ENCODE measurements at regions not wholly inside any gene's neighbourhood (a gene's known extent, or its start where the extent isn't known, plus 50 kb on each side); places are given as distances from the start of the nearest gene placed in this dataset.

DNA sequence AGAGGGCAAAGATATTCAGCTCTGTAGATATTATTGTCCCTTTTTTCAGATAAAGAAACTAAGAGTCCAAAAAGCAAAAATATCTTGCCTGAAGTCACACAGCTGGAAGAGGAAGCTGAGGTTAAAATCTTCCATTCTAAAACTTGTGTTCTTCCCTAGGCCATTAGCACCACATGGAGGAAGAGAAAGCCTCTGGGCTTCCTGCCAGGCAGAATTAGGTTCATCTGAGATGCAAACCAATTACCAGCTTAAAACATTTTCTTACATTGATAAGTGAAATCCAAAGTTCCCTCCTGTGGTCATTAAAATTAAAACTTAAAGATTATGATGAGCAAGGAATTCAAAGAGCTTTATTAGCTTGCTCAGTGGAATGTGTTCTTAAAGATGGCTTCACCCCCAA lies 235.3 kb upstream of the SETMAR start:
- H3K27me3 ChIP-seq (replicated peaks in 1 of 4; ENCODE audit: control extremely low read depth in 1 of 4, control insufficient read depth in 3 of 4, insufficient read depth in 4 of 4, low read length in 3 of 4), result no peaks in the 10 kb centered on the region
- no peaks in the 10 kb centered on the region for H3K36me3 ChIP-seq (replicated peaks in 1 of 2; ENCODE audit: control extremely low read depth in 1 of 2, control insufficient read depth in 1 of 2, extremely low read depth in 1 of 2, insufficient read depth in 2 of 2, low read length in 1 of 2)
- H3K27ac Mint-ChIP-seq, result no peak overlapping the region
- peaks cover 0 to 10% (median 0%) of the 10 kb centered on the region in 3 donors for H3K9me3 ChIP-seq (ENCODE audit: control extremely low read depth in 1 of 3, control insufficient read depth in 2 of 3, insufficient read depth in 1 of 3, low read length in 2 of 3)
- H3K79me2 ChIP-seq (ENCODE audit: control insufficient read depth, insufficient read depth, low read length), result no peaks in the 10 kb centered on the region
- DNase-seq, result no peak
- H4K20me1 ChIP-seq (ENCODE audit: control insufficient read depth, insufficient read depth, low read length, poor library complexity, severe bottlenecking), result no peaks in the 10 kb centered on the region
- TF ChIP-seq EZH2 (IDR thresholded peaks at IDR 0.05; ENCODE audit: borderline replicate concordance, insufficient read depth, low read depth, low read length, poor library complexity, severe bottlenecking), result no peak
- TF ChIP-seq, protein P1, sequence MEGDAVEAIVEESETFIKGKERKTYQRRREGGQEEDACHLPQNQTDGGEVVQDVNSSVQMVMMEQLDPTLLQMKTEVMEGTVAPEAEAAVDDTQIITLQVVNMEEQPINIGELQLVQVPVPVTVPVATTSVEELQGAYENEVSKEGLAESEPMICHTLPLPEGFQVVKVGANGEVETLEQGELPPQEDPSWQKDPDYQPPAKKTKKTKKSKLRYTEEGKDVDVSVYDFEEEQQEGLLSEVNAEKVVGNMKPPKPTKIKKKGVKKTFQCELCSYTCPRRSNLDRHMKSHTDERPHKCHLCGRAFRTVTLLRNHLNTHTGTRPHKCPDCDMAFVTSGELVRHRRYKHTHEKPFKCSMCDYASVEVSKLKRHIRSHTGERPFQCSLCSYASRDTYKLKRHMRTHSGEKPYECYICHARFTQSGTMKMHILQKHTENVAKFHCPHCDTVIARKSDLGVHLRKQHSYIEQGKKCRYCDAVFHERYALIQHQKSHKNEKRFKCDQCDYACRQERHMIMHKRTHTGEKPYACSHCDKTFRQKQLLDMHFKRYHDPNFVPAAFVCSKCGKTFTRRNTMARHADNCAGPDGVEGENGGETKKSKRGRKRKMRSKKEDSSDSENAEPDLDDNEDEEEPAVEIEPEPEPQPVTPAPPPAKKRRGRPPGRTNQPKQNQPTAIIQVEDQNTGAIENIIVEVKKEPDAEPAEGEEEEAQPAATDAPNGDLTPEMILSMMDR (IDR thresholded peaks at IDR 0.05), result no peak
- H3K9ac ChIP-seq (ENCODE audit: low read length), result no peak overlapping the region
- H3K4me1 ChIP-seq (ENCODE audit: control insufficient read depth in 2 of 2, insufficient read depth in 2 of 2, low read length in 2 of 2), result peaks cover 79 to 90% of the 10 kb centered on the region in 2 donors
- no peak for ATAC-seq (ENCODE audit: low read depth)
- peaks cover 91% of the 10 kb centered on the region for H3K4me1 Mint-ChIP-seq
- no peak overlapping the region for H3K4me3 Mint-ChIP-seq
- no peak overlapping the region for H2AFZ ChIP-seq (ENCODE audit: insufficient read depth, low read depth, low read length, poor library complexity, severe bottlenecking)
- CTCF ChIA-PET, result no interaction called here
- POLR2A ChIA-PET, result no interaction called here
- no peaks in the 10 kb centered on the region for H3K27me3 Mint-ChIP-seq
- H3K27ac ChIP-seq (ENCODE audit: low read length in 2 of 2), result no peak overlapping the region
- H3K4me3 ChIP-seq (ENCODE audit: control extremely low read depth in 1 of 5, extremely low read depth in 1 of 5, insufficient read depth in 1 of 5, low read depth in 2 of 5, low read length in 4 of 5), result no peak overlapping the region
- H3K9me3 Mint-ChIP-seq (ENCODE audit: insufficient read depth), result peaks cover 5% of the 10 kb centered on the region
- intact Hi-C loops (cut with micrococcal nuclease), result loop anchor here (5.0 kb wide), 2 partner anchors 44 to 424 kb away; partner anchors contain the start of gene ITPR1
- H3K4me2 ChIP-seq (replicated peaks; ENCODE audit: low read depth, low read length, poor library complexity, severe bottlenecking), result peak overlapping the region; percentile 21

DNA sequence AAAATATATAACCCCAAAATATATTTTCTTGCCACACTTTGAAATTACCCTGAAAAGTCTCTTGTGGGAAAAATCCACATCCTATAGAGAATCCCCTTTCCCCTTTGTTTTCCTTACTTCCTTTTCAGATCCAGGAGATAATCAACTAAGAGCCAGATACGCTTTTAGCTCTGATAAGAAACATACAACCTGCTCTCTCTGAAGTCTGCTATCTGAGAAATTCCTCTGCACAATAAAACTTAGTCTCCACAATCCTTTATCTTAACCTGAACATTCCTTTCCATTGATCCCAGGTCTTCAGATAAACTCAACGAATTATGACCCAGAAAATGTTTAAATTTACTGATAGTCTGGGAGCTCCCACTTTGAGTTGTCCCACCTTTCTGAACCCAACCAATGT lies 233.4 kb upstream of the SETMAR start:
- peaks cover 90% of the 10 kb centered on the region for H3K4me1 Mint-ChIP-seq
- peaks cover 6% of the 10 kb centered on the region for H3K9me3 Mint-ChIP-seq (ENCODE audit: insufficient read depth)

More for the DNA sequence above, 233.4 kb upstream of the SETMAR start:
- H3K4me1 ChIP-seq (ENCODE audit: control insufficient read depth in 2 of 2, insufficient read depth in 2 of 2, low read length in 2 of 2), result peaks cover 60 to 73% of the 10 kb centered on the region in 2 donors
- TF ChIP-seq, protein P1 (IDR thresholded peaks at IDR 0.05), result no peak
- TF ChIP-seq EZH2 (IDR thresholded peaks at IDR 0.05; ENCODE audit: borderline replicate concordance, insufficient read depth, low read depth, low read length, poor library complexity, severe bottlenecking), result no peak
- H3K27me3 ChIP-seq (replicated peaks in 1 of 4; ENCODE audit: control extremely low read depth in 1 of 4, control insufficient read depth in 3 of 4, insufficient read depth in 4 of 4, low read length in 3 of 4), result no peaks in the 10 kb centered on the region
- no peak overlapping the region for H3K4me2 ChIP-seq (replicated peaks; ENCODE audit: low read depth, low read length, poor library complexity, severe bottlenecking)
- DNase-seq (no peak), ATAC-seq (ENCODE audit: low read depth) (no peak)
- H3K9me3 ChIP-seq (ENCODE audit: control extremely low read depth in 1 of 3, control insufficient read depth in 2 of 3, insufficient read depth in 1 of 3, low read length in 2 of 3), result peaks cover 0 to 10% (median 2%) of the 10 kb centered on the region in 3 donors
- no peak overlapping the region for H2AFZ ChIP-seq (ENCODE audit: insufficient read depth, low read depth, low read length, poor library complexity, severe bottlenecking)
- intact Hi-C loops (cut with micrococcal nuclease), result loop anchor here (5.0 kb wide), 2 partner anchors 43 to 423 kb away; partner anchors contain the start of gene ITPR1
- no peaks in the 10 kb centered on the region for H3K79me2 ChIP-seq (ENCODE audit: control insufficient read depth, insufficient read depth, low read length)
- H3K36me3 ChIP-seq (replicated peaks in 1 of 2; ENCODE audit: control extremely low read depth in 1 of 2, control insufficient read depth in 1 of 2, extremely low read depth in 1 of 2, insufficient read depth in 2 of 2, low read length in 1 of 2), result no peaks in the 10 kb centered on the region
- no peaks in the 10 kb centered on the region for H4K20me1 ChIP-seq (ENCODE audit: control insufficient read depth, insufficient read depth, low read length, poor library complexity, severe bottlenecking)
- CTCF ChIA-PET, result no interaction called here
- no peak overlapping the region for H3K9ac ChIP-seq (ENCODE audit: low read length)
- H3K27ac ChIP-seq (ENCODE audit: low read length in 2 of 2), result no peak overlapping the region
- H3K4me3 Mint-ChIP-seq, result no peak overlapping the region
- WGBS (ENCODE audit: insufficient coverage), result no CpG with 5 or more reads among the region's 2 CpGs
- no peak overlapping the region for H3K27ac Mint-ChIP-seq
- no peaks in the 10 kb centered on the region for H3K27me3 Mint-ChIP-seq
- H3K4me3 ChIP-seq (ENCODE audit: control extremely low read depth in 1 of 5, extremely low read depth in 1 of 5, insufficient read depth in 1 of 5, low read depth in 2 of 5, low read length in 4 of 5), result no peak overlapping the region
- POLR2A ChIA-PET, result no interaction called here

Measured in B cell (primary cell).